NCI-H524 (cell line): ENCODE measurements at regions not wholly inside any gene's neighbourhood (a gene's known extent, or its start where the extent isn't known, plus 50 kb on each side); places are given as distances from the start of the nearest gene placed in this dataset.
"Not testable (repeated sequence)": the region's sequence is repeated elsewhere in the genome, so short reads cannot be mapped to it uniquely, and the experiment has no call there.

Source experiments
- DNase-seq, 2 experiments: peaks; one replicate each; lab custom pipeline; 2025; lab: John Stamatoyannopoulos, UW

DNA sequence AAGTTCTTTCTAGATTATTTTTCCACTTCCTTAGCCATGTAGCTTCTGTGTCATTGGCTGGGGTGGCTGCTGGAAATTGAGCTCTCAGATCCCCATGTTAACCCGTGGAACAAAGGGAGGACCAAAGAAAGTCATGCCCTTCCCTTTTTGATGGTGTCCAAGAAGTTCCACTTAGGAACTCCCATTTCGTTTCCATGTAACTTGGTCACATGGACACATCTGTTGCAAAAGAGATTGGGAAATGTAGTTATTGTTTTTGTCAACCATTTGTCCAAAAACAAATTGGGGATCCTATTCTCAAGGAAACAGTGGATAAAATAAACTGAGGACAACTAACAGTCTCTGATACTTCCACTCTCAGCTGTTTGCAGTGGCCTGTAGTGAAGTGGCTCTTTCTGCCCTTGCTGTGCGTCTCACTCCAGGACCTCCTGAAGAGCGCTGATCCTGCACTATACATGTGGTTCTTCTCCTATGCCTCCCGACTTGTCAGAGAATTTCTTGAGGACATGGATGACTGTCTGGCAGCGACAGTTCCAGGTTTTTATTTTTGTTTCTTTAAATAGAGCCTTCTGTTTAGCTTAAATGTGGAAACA lies 125.3 kb upstream of the LNX1 start:
- DNase-seq, result no peak

GRCh38 chr4:53716011-53716410 lies 124.7 kb upstream of the LNX1 start:
- no peak for DNase-seq

- DNase-seq, result no peak
These were observed 123.2 kb upstream of the LNX1 start for GRCh38 chr4:53714236-53715140.

DNA sequence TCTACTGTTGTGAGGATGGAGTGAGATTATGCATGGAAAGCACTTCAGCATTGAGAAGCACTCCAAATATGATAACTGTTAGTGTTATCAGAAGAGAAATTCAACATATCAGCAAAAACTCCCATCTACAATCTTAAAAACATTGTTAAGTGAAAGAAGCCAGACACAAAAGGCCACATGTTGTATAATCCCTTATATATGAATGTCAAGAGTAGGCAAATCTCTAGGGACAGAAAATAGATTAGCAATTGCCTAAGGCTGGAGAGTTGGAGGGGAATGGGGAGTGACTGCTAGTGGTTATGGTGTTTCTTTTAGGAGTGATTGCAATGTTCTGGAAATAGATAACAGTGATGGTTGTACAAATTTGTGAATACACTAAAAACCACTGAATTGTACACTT lies 122.5 kb upstream of the LNX1 start:
- DNase-seq, result peak in 1 of 2 experiments; percentile 47

DNA sequence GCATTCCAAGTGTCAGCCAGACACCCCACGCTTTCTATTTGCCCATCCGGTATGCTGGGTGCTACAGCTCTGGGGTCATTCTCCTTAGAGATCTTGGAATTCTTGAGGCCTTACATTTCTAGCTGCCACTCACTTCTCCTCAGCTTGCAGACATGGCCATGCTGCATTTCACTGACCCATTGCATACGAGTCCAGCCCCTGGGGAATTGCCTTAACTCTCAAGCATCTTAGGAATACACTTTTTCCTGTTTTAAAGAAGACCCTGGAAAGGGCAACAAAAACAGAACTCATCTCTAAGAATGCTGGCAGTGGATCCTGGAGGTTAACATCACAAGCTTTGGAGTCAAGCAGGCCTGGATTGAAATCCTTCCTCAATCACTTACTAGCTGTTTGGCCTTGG lies 122.0 kb upstream of the LNX1 start:
- no peak for DNase-seq

- DNase-seq, result no peak
These were observed 121.2 kb upstream of the LNX1 start for GRCh38 chr4:53712408-53713020.

GRCh38 chr4:53711926-53712325 lies 120.6 kb upstream of the LNX1 start:
- DNase-seq, result no peak

DNA sequence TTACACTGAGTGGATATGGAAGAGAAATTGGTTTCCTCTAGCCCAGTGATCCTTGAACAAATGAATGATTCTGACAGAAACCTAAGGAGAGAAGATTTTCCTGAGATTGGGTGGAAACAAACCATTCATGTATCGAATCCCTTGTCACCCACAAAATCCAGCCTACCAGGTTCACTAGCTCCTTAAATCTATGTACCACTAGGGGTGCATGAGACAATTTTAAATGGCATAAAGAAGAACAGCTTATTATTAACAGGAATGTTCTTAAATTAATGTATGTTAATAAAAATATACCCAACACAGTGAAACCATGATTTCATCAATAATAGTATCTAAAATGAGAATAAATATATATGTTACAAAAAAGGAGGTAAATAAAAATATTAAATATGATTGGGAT lies 118.4 kb upstream of the LNX1 start:
- no peak for DNase-seq

- no peak for DNase-seq
These were observed 116.2 kb upstream of the LNX1 start for GRCh38 chr4:53707491-53707890.

DNA sequence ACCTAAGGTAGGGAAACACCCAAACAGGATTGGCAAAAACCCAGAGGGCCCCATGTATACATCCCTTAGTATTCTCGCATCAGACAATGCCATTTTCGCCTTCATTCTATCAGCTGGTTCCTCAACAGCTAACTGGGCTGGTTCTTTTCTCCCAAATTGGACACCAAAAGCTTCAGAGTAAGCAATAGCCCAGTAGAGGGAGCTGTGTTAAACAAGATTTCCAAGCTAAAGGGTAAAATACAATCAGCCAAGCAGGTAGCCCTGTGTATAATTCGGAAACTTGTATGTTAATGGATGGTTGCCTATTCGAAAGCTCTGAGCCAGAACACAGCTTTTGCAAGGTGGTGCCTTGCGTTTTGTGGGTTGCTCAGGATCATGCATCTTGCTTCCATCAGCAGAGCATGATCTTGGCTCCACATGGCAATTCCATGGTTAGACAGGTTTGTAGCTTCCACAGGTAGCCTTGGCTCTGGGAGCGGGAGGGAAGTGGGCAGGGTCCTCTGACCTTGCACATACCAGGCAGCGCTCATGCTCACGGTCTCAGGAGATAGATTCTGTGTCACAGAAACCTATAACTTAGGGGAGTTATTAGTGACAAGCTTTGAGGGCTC lies 115.2 kb upstream of the LNX1 start:
- peak; percentile 28 to 55 for DNase-seq

GRCh38 chr4:53705972-53706371 lies 114.7 kb upstream of the LNX1 start:
- no peak for DNase-seq

GRCh38 chr4:53705151-53705764 lies 114.0 kb upstream of the LNX1 start:
- no peak for DNase-seq

DNA sequence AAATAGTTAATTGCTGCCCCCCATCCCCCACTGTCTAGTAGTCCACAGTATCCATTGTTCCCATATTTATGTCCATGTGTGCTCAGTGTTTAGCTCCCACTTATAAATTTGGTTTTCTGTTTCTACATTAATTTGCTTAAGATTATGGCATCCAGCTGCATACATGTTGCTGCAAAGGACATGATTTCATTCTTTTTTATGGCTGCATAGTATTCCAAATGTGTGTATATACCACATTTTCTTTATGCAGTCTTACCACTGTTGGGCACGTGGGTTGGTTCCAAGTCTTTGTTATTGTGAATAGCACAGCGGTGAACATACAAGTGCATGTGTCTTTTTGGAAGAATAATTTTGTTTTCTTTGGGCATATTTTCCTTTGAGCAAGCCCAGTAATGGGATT lies 113.0 kb upstream of the LNX1 start:
- no peak for DNase-seq

DNA sequence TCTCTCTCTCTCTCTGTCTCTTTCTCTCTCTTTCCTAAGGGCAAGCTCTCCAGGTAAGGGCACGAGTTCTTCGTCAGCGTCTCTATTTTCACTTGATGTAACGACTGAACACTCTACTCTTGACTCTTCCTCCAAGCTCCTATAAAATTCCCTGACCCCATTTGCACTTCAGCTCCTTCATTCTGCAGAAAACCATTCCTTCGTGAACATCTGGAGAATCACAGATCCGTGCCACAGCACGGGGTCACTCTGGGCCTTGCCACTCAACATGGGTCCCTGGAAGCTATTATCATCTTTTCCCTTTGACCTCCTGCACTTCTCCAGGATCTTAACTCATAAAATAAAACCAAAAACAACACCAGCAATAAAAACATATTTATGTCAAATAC lies 112.0 kb upstream of the LNX1 start:
- no peak for DNase-seq

DNA sequence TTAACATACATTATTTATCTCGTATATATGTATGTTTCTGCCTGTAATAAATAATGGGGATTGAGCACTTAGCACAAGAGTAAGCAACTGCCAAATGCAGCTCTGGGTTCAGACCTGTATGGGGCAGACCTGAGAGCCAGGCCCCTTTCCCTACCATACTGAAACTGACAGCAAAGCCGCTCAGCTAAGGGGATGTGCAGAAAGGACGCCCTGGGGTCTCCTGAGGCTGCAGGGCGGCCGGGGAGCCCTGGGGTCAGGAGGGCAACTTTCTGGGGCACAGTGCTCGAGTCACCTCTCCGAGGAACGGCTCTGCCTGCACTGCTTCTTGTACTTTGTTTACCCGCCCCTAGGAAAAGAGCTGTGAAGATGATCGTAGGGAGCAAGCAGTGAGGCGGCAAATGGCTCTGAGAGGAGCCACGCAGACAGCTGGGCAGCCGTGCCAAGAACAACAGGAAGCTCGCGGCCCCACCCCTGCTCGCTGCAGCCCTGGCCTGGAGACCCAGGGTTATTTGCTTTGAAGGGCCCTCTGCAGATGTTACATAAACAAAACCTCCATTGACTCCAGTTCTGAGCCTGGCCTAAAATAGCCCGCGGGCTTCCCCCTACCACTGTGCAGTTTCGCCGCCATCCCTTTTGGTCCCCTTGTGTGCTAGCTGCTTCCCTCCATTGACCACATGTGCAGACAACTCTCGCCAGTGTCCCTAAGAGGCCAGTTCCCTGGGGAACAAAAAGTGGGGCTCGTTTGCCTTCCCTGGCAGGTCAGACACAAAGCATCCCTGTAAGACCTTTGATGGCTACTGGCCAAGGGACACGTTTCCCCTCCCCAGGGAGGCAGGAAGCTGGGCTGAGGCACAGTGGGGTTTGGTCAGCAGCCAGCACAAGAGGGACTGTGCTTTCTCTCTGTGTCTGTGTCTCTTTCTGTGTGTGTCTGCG lies 111.3 kb upstream of the LNX1 start:
- DNase-seq, result peak; percentile 8 to 53

DNA sequence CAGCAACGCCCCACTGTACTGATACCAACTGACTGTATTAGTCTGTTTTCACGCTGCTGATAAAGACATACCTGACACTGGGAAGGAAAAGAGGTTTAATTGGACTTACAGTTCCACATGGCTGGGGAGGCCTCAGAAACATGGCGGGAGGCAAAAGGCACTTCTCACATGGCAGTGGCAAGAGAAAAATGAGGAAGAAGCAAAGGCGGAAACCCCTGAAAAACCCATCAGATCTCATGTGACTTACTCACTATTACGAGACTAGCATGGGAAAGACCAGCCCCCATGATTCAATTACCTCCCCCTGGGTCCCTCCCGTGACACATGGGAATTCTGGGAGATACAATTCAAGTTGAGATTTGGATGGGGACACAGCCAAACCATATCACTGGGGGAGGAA lies 110.0 kb upstream of the LNX1 start:
- DNase-seq, result not testable (repeated sequence)

GRCh38 chr4:53699310-53699709 lies 108.0 kb upstream of the LNX1 start:
- not testable (repeated sequence) for DNase-seq

DNA sequence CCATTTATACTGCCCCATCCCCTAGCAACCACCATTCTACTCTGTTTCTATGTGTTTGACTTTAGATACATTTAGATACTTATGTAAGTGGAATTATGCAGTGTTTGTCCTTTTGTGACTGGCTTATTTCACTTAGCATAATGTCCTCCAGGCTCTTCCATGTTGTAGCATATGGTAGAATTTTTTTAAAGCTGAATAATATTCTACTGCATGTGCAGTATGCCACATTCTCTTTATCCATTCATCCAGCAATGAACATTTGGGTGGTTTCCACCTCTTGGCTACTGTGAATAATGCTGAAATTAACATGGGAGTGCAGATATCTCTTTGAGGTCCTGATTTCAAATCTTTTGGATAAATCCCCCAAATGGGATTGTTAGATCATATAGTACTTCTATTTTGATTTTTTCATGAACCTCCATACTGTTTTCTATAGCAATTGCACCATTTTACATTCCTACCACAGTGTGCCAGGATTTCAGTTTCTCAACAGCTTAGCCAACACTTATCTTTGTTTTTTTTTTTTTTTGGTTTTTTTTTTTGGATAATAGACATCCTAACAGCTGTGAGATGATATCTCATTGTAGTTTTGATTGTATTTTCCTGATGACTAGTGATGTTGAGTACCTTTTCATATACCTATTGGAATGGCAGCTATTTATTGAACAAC lies 105.9 kb upstream of the LNX1 start:
- DNase-seq, result no peak

DNA sequence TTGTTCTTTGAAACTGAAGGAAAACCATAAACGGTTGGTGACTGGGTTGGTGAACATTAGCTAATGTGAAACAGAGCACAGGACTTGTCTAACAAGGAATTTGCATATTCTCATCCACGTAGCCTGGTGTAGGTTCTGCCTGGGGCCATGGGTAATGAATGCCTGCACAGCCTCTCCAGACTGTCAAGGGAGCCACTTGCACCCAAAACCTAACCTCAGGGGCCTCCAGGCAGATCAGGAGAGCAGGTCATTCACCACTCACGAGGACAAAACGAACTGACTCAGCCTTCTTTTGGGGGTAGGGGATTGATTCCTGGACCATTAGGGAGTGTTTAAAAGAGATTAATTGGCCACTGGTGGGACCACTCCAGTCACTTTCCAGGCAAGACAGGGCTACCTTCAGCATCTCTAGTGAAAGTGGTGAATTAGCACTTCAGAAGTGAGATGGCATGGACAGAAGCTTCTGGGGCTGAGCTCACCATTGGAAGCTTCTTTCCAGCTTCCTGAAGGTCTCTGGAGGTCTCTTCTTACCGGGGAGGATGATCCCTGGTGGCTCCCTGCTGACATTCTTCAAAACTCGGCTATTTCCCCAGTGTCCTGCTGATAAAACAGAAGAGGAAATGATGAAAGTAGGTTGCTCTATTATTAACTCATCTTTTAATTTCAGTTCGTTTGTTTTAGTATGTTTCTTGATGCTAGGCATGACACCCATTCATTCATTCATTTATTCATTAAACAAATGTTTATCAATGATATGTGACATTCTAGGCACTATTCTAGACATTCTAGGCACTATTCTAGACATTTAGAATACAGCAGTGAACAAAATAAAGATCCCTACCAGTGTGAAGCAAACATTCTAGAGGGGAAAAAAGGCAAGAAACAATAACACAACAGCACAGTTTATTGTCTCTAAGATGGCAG lies 104.5 kb upstream of the LNX1 start:
- no peak for DNase-seq

DNA sequence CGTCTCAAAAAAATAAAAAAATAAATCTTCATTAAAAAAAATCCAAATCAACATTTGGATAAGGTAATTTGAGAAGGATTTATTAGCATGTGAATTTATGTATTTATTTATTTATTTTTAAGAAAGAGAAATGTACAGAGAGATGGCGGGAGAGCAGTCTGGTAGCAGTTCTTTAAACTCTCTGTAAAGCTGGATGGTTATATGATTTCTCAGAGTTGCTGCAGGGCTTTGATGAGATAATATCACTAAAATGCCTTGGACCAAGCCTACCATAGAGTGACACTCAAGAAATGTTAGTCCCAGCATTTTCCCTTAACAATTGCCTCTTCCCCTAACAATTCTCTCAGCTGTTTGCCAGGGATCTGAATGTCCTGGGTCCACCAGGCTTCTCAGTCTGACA lies 103.4 kb upstream of the LNX1 start:
- DNase-seq, result no peak
